ENCODE measurements at regions not wholly inside any gene's neighbourhood (a gene's known extent, or its start where the extent isn't known, plus 50 kb on each side); places are given as distances from the start of the nearest gene placed in this dataset.

- H4K20me1 ChIP-seq (ENCODE audit: low read depth) = no peaks in the 10 kb centered on the region
- H3K9ac ChIP-seq = no peak overlapping the region
- Mint-ChIP-seq H3K4me1 (peaks cover 6% of the 10 kb centered on the region), H3K4me3 (no peak overlapping the region), H3K9me3 (no peaks in the 10 kb centered on the region), H3K27me3 (ENCODE audit: insufficient read depth, low read depth) (no peaks in the 10 kb centered on the region), H3K36me3 (no peaks in the 10 kb centered on the region), H3K27ac (no peak overlapping the region)
- H3K4me2 ChIP-seq = no peak overlapping the region
- H3K4me3 ChIP-seq = no peak overlapping the region
- no peaks in the 10 kb centered on the region for H3K27me3 ChIP-seq
- H2AFZ ChIP-seq (replicated peaks) = peak overlapping the region; percentile 23
- no peaks in the 10 kb centered on the region for H3F3A ChIP-seq (ENCODE audit: low read depth)
- no peaks in the 10 kb centered on the region for H3K79me2 ChIP-seq (ENCODE audit: low read depth)
- no peak overlapping the region for H3K27ac ChIP-seq
- H3K36me3 ChIP-seq = no peaks in the 10 kb centered on the region
- TF ChIP-seq EZH2phosphoT487 (IDR thresholded peaks at IDR 0.05) (no peak), CTCF (IDR thresholded peaks at IDR 0.05) (no peak), EZH2 (IDR thresholded peaks at IDR 0.05) (no peak)
- H3K9me3 ChIP-seq (ENCODE audit: low read depth) = no peaks in the 10 kb centered on the region
- DNase-seq (ENCODE audit: low spot score) = no peak
- H3K4me1 ChIP-seq = peaks cover 5% of the 10 kb centered on the region
These were observed 896.9 kb upstream of the PHF14 start for GRCh38 chr7:10076660-10077300.

GRCh38 chr7:10079572-10079971 is 894.1 kb upstream of the PHF14 start:
- TF ChIP-seq CTCF (IDR thresholded peaks at IDR 0.05) (no peak), EZH2 (IDR thresholded peaks at IDR 0.05) (no peak), EZH2phosphoT487 (IDR thresholded peaks at IDR 0.05) (no peak)
- Mint-ChIP-seq H3K4me3 (no peak overlapping the region), H3K36me3 (no peaks in the 10 kb centered on the region), H3K27ac (no peak overlapping the region), H3K4me1 (peaks cover 6% of the 10 kb centered on the region), H3K27me3 (ENCODE audit: insufficient read depth, low read depth) (no peaks in the 10 kb centered on the region), H3K9me3 (no peaks in the 10 kb centered on the region)
- no peaks in the 10 kb centered on the region for H3K79me2 ChIP-seq (ENCODE audit: low read depth)
- no peaks in the 10 kb centered on the region for H3F3A ChIP-seq (ENCODE audit: low read depth)
- H3K4me3 ChIP-seq = no peak overlapping the region
- no peak overlapping the region for H3K9ac ChIP-seq
- H3K4me2 ChIP-seq = no peak overlapping the region
- DNase-seq (ENCODE audit: low spot score) = no peak
- no peaks in the 10 kb centered on the region for H4K20me1 ChIP-seq (ENCODE audit: low read depth)
- no peaks in the 10 kb centered on the region for H3K27me3 ChIP-seq
- peaks cover 5% of the 10 kb centered on the region for H3K4me1 ChIP-seq
- no peaks in the 10 kb centered on the region for H3K9me3 ChIP-seq (ENCODE audit: low read depth)
- no peak overlapping the region for H3K27ac ChIP-seq
- H3K36me3 ChIP-seq = no peaks in the 10 kb centered on the region
- H2AFZ ChIP-seq (replicated peaks) = no peak overlapping the region

- H3K9me3 Mint-ChIP-seq = no peaks in the 10 kb centered on the region
- Histone ChIP-seq H3K9me3 (ENCODE audit: low read depth) (no peaks in the 10 kb centered on the region), H3K36me3 (no peaks in the 10 kb centered on the region), H3K4me1 (peaks cover 5% of the 10 kb centered on the region), H2AFZ (replicated peaks) (no peak overlapping the region), H3K9ac (no peak overlapping the region), H3K27me3 (no peaks in the 10 kb centered on the region), H3K27ac (no peak overlapping the region), H4K20me1 (ENCODE audit: low read depth) (no peaks in the 10 kb centered on the region), H3K4me2 (no peak overlapping the region), H3K4me3 (no peak overlapping the region), H3F3A (ENCODE audit: low read depth) (no peaks in the 10 kb centered on the region), H3K79me2 (ENCODE audit: low read depth) (no peaks in the 10 kb centered on the region)
- H3K4me1 Mint-ChIP-seq = peaks cover 9% of the 10 kb centered on the region
- H3K27me3 Mint-ChIP-seq (ENCODE audit: insufficient read depth, low read depth) = no peaks in the 10 kb centered on the region
- no peak overlapping the region for H3K4me3 Mint-ChIP-seq
- TF ChIP-seq EZH2phosphoT487 (IDR thresholded peaks at IDR 0.05) (no peak), CTCF (IDR thresholded peaks at IDR 0.05) (no peak), EZH2 (IDR thresholded peaks at IDR 0.05) (no peak)
- no peak for DNase-seq (ENCODE audit: low spot score)
- H3K27ac Mint-ChIP-seq = no peak overlapping the region
- no peaks in the 10 kb centered on the region for H3K36me3 Mint-ChIP-seq
These were observed 890.8 kb upstream of the PHF14 start for GRCh38 chr7:10082896-10083295.
